Fibroblast of skin of left quadriceps (primary cell): ENCODE measurements at regions not wholly inside any gene's neighbourhood (a gene's known extent, or its start where the extent isn't known, plus 50 kb on each side); places are given as distances from the start of the nearest gene placed in this dataset.
"Not testable (repeated sequence)": the region's sequence is repeated elsewhere in the genome, so short reads cannot be mapped to it uniquely, and the experiment has no call there.

Experiments used
- DNase-seq, 2 experiments: peaks; one replicate each; pipeline ENCODE4 v3.0.0-alpha.2; 2013; ENCODE audit warnings: low read depth in 2 of 2

DNA sequence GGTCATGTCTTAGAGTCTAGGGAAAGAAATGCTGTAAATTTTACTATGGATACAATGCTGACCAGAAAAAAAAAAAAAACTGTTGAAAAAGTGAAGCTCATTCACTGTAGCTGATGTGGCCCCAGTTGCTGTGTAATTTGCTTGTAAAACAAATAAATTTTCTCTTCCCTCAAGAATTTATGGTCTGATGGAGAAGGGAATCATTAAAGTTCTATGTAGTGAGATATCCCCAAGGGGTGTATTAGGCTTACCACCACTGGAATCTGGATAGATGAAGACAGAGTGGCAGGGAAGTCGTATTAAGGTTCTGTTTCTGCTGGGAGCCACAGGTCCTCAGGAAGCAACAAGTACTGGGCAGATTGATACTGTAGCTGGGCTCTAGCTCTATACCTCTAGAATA is 860.0 kb downstream of the LTN1 start:
- DNase-seq, result peak; percentile 28 to 36

DNA sequence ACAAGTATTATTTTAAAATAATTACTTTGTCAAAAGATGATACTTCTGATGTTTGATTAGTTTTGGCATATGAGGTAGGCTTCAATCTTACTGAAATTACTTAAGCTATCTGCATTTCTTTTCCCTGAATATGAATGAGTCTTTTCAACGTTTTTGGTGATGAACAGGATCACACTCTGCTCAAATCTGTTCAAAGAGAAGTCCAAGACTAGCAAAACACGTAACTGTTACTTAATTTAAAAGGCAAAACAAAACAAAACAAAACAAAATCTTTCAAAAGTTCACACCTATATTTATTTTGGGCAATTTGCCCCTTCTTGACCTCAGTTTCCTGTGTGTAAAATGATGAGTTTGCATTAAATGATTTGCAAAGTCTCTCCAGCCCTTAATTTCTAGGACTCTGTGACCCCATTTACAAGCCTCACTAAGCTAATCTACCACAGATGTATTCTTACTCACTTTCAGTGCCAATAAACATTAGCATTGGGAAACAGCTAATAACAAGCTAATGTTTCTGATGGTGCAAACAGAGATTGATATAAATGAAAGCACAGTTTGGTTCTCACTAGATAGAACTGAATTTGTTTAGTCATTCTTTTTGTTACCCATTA is 865.4 kb downstream of the LTN1 start:
- DNase-seq, result peak in 1 of 2 experiments; percentile 15

DNA sequence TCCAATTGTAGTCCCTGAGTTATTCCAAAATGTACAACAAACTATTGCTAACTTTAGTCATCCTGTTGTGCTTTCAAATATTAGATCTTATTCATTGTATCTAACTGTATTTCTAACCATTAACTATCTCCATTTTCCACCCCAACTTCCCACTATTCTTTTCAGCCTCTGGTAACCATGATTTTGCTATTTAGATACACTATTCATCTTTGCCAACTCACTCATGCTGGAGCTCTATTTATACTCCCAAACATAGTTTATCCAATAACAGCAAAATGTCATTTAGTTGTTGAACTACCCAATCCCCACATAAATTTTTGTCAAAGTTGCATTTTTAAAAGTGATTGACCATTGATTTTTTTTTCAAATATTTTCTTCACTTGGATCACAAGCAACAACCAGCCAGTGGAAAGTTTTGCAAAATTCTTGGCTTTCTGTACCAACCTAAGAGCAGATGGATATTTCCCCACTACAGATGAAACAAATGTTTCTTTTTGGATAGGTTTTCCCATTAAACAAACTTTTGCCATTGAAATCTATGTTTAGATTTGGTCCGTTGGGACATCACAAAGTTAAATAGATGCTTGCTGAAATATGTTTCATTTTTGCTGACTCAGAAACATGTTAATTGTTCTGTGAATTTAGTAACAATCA is 866.0 kb downstream of the LTN1 start:
- no peak for DNase-seq

DNA sequence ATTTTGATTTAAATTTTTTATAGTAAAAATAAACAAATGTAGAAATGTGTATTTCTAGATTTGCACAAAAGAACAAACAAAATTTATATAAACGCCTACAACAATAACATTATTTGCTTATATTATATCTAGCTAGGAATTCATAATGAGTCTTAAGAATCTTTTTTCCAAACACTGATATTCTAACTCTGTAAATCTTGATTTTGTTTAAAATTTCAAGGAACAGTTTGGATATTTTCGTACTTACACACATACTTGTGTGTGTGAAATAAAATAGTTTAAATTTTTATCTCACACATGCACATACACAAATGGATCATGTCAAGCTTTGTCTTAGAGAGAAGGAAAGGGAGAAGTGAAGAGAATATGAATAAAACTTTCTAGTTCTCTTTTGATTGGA is 868.1 kb downstream of the LTN1 start:
- no peak for DNase-seq

DNA sequence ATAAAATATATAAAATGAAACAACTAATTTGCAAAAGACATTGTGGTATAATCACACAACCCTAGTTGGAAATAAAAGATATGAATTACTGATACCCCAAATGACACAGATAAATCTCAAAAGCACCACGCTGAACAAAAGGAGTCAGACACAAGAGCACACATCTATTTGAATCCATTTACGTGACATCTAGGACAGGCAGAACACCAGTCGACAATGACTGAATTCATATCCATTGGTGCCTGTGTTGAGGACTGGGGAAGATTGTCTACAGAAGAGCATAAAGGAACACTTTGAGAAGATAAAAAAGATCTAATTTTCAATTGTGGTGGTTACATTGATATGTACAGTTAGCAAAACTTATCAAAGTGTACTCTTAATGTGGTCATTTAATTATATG is 874.1 kb downstream of the LTN1 start:
- DNase-seq, result no peak

DNA sequence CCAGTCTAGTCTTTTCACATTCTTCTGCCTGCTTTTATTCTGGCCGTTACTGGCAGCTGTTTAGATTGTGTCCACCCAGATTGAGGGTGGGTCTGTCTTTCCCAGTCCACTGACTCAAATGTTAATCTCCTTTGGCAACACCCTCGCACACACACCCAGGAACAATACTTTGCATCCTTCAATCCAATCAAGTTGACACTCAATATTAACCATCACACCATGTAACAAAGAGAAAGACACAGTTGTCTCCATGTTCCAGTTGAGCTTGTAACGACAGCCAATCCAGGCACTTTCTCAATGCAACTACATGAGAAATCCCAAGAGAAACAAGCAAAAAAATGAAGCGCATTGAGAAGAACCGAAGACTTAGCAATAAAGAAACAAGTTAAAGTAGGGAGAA is 877.7 kb downstream of the LTN1 start:
- DNase-seq, result not testable (repeated sequence)

DNA sequence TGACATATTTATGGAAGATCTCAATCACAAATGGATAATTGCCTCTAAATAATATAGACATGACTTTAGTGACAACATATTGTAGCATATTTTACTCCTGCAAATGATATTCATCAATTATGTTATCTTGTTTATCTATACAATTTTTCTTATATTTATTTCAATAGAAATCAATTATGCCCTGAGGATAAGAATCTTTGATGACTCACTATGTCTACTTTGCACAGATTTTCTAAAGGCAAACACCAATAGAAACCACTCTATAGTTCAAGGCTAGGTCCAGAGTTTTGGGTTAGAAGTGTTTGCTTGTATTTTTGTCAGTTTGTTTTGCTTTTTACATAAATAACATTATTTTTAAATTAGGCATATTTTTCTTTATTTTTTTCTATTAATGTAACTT is 879.0 kb downstream of the LTN1 start:
- no peak for DNase-seq

DNA sequence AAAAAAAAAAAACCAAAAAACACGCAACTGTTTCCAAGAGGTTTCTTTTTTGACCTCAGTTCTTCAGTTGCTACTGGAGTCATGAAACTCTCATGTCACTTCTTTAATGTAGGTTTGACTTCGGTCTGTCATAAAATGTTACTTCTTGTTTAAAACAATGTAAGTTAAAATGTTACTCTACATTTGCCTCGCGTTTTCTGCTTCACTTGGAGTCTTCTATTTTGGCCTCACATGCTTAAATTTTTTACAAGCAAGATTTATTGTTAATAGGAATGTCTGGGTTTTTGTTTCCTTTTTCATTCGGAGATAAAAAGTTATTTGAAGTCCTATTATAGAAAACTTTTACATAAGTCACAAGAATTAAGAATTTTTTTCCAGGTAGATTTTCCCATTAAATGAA is 880.2 kb downstream of the LTN1 start:
- DNase-seq, result no peak

DNA sequence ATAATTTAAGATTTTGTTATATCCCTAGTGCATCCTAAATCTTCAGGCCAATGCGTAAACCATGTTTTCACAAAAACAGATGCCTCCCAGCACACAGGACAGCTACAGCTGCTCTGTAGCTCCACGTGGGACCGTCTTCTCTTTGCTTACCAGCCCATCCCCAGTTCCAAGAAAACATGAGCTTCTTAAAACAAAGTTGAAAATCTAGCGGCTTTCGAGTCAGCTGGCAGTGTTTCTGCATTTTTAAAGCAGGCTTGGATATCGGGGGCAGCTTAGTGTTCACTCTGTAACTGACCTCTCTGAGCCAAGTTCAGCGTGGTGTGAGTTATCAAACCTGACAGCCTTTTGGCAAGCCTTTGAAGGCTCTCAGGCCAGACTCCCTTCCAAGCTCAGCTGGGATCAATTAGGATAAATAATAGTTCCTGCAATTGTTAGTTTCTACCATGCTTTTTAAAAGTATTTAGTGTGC is 881.5 kb downstream of the LTN1 start:
- DNase-seq, result peak; percentile 76 to 81

DNA sequence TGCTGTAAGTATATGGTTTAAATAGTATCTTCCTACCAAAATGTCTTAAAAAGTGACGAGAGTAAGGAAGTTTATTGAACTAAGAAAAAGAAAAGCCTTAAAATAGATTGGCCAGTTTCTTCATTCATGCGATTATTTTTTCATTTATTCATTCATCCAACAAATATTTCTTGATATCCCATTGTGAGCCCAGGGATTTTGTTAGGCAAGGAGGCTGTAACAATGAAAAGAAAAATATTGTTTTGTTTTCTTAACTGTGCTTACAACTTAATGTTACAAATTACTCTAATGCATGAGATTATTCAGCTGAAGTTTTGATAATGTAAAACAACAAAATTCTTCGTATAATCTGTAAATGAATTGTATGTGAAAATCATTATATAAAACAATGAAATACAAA is 882.0 kb downstream of the LTN1 start:
- DNase-seq, result no peak

DNA sequence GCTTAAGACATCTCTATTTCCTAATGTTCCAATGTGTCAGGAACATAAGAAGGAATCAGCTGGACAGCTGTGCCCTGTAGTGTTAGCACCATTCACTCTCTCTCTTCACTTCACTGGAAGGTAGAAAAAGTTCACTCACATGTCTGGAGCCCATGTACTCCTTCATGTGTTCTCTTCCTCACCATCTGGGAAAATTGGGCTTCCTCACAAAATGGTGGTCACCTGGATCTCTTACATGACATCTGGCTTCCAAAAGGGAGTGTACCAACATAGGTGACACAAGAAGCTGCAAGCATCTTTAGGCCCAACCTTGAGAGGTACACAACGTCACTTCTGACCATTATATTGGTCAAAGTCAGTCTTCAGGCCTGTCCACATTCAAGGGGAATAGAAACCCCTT is 882.6 kb downstream of the LTN1 start:
- no peak for DNase-seq

DNA sequence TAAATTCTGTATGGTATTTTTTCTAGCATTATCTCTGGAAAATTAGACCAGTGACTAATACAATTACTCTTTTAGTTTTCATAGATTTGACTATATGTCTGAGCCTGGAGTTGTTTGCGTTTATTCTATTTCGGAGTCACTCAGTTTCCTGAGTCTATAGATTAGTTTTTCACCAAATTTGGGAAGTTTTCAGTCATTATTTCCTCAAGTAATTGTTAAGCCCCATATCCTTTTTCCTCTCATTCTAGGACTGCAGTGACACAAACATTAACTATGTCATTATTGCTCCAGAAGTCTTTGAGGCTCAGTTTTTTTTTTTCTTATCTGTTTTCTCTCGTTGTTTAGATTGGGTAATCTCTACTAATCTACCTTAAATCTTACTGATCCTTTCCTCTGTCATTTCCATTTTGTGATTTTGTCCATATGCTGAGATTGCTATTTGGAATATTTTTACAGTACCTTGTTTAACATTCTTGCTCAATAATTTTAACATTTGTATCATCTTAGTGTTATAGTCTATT is 886.2 kb downstream of the LTN1 start:
- no peak for DNase-seq

DNA sequence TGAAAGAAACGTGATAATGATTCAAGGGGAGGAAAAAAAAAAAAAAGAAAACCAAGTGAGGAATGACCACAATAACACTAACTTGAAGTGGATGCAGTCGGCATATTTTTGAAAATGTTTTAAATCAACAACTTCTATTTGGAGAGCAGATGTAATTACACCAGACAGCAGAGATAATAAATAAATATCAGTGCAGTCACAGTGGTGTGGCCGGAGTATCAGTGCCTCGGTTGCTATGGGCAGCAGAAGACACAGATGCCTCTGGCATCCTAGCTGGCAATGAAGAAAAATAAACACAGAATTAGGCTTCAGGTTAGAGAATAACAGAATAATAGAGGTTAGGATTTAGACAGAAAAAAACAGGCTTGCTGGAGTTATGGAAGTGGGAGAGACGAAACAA is 888.3 kb downstream of the LTN1 start:
- no peak for DNase-seq

DNA sequence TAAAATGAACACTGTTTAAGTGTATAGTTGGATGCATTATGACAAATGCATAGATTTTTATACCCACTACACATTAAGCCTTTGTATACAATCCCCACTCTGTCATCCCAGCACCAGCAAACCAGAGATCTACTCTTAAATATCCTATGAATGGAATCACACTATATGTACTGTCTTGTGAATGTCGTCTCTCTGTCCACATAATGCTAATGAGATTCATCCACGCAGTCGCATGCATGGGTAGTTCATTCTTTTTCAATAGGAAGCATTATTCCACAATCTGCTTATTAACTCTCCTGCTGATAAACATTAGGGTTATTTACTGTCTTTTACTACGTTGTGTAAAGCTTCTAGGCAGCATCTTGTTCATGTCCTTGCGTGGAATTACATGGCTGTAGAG is 892.3 kb downstream of the LTN1 start:
- no peak for DNase-seq

DNA sequence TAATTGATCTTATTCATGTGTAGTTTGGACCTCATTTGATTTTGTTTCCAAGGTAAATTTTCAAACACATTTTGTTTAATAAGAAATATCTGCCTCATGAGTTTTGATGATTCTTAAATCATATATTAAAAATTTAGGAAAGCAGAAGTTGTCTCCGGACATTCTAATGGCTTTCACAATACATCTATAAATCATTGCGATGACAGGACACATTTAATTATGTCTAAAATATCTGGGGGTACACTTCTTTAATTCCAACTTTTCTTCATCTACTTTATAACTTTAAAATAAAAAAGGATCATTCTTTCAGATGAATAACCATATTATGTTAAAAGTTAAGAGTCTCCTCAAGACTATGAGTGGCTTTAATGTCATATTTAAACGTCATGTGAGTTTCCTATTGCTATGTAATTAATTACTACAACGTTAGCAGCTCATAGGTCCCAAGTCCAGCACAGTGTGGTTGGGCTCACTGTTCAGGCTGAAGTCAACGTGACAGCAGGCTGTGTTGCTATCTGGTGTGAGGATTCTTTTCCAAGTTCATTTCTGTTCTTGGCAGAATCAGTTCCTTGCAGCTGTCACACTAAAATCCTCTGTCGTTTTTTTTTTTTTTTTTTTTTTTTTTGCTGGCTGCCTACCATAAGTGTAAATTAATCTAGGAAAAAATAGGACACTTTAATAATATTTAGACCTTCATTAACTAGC is 893.5 kb downstream of the LTN1 start:
- no peak for DNase-seq

DNA sequence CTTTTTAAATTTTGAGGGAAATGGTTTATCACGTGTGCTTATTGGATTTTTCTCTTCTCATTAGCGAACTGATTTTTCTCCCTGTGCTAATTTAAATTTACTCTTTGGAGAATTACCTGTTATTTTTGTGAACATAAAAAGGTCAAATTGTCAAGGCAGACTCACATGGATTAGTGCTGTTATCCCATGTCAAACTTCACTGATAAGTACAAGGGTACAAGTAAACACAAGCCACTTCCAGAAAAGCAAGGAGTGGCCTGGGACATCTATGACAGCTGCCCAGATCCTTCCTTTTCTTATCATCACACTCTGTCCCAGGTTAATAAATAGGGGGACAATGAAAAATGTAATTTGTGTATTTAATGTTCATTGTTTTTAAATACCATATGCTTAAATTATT is 901.2 kb downstream of the LTN1 start:
- DNase-seq, result no peak

DNA sequence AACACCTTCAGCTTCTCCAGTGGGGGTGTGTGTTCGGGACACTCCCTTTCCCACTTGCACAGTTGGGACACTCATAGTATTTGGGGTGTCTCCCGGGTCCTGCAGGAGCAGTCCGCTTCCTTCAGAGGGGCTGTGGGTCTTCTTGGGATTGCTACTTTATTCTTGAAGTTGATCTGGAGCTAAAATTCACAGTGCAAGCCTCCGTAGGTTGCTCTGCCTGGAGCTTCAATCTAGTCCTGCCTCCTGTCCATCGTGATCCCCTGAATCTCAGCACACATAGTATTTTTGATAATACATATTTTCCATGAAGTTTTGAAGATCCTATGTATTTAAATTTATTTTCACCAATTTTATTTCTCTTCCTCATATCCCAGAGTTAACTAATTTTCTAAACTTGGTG is 902.1 kb downstream of the LTN1 start:
- no peak for DNase-seq

DNA sequence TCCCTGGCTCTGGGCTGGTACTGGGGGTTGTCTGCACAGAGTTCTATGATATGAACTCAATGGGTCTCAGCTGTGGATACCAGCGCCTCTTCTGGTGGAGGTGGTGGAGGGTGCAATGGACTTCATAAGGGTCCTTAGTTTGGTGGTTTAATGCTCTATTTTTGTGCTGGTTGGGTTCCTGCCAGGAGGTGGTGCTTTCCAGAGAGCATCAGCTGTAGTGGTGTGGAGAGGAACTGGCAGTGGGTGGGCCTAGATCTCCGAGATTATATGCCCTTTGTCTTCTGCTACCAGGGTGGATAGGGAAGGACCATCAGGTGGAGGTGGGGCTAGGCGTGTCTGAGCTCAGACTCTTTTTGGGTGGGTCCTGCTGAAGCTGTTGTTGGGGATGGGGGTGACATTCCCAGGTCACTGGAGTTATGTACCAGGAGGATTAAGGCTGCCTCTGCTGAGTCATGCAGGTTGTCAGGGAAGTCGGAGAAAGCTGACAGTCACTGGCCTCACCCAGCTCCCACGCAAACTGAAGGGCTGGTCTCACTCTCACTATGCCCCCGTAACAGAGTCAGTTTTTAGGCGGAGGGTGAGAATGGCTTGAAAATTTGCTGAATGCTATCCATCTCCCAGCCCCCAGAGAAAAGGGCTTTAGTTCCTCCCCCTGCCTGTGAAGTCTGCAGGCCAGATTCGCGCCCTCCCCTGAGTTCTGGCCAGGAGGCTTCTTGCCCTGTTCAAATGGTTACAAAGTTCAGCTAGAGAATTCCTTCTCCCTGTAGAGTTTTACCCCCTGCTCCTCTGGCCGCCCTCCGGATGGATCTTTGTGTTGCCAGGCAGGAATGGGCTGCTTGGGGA is 902.9 kb downstream of the LTN1 start:
- no peak for DNase-seq

DNA sequence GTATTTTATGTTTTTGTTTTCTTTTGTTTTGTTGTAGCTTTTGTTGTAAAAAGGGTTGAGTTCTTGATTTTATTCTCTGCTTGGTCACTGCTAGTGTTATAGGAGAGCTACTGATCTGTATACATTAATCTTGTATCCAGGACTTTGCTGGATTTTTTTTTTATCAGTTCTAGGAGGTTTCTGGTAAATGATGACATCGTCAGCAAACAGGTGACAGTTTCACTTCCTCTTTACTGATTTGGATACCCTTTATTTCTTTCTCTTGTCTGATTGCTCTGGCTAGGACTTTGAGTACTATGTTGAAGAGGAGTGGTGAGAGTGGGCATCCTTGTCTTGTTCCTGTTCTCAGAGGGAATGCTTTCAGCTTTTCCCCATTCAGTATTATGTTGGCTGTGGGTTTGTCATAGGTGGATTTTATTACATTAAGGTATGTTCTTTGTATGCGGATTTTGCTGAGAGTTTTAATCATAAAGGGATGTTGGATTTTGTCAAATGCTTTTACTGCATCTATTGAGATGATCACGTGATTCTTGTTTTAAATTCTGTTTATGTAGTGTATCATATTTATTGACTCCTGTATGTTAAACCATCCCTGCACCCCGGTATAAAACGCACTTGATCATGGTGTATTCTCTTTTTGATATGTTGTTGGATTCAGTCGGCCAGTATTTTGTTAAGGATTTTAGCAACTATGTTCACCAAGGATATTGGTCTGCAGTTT is 905.7 kb downstream of the LTN1 start:
- DNase-seq, result no peak

DNA sequence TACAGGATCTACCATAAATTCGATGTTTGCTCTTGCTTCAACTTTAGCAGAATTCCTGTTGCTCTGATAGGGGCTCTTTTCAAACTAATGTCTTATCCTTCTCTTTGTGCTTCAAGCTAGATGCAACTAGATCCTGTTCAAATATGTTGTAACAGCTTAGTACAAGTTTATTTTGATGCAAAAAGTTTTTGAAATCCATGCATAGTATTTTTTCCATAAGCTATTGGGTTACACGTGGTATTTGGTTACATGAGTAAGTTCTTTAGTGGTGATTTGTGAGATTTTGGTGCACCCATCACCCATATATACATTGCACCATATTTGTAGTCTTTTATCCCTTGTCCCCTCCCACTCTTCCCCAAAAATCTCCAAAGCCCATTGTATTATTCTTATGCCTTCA is 907.7 kb downstream of the LTN1 start:
- no peak for DNase-seq

DNA sequence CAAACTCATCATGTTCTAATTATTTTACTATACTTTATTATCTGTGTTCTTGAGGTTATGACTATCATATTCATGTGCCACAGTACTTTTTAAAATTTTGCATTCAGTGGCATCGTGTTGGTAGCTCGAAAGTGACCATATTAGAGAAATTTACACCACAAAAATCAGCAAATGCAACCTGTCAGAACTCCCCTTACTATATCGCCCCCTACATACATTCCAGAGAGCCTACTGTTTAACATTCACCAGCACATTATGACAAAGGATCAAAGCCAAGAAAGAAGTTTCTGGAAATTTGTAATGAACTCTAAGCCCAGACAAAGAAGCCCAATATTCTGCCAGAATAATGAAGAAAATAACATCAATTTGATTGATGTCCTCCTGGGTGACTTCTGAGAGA is 909.3 kb downstream of the LTN1 start:
- DNase-seq, result no peak
